Smooth muscle cell (in vitro differentiated cells): ENCODE measurements at regions not wholly inside any gene's neighbourhood (a gene's known extent, or its start where the extent isn't known, plus 50 kb on each side); places are given as distances from the start of the nearest gene placed in this dataset.
"Not testable (repeated sequence)": the region's sequence is repeated elsewhere in the genome, so short reads cannot be mapped to it uniquely, and the experiment has no call there.

Experiments
- DNase-seq: peaks from one replicate; lab custom pipeline; 2025; ENCODE audit not compliant: unreplicated experiment; lab: John Stamatoyannopoulos, UW
- H2AFZ ChIP-seq: fragments of 200-600 bp; sonication (generic); 2 replicates; pipeline ENCODE4 v1.6.0; 2016; ENCODE audit warnings: antibody characterized with exemption, low read depth, mild to moderate bottlenecking
- H3F3A ChIP-seq: fragments of 200-600 bp; sonication (generic); 2 replicates; pipeline ENCODE4 v1.6.0; 2017; ENCODE audit warnings: antibody characterized with exemption, low read depth
- H3K27ac ChIP-seq: fragments of 200-600 bp; sonication (generic); 2 replicates; pipeline ENCODE4 v1.5.1; 2016; ENCODE audit warnings: low read depth, mild to moderate bottlenecking
- H3K27me3 ChIP-seq: fragments of 200-600 bp; sonication (generic); 2 replicates; pipeline ENCODE4 v1.6.1; 2016; ENCODE audit warnings: low read depth, mild to moderate bottlenecking
- H3K36me3 ChIP-seq: fragments of 200-600 bp; sonication (generic); 2 replicates; pipeline ENCODE4 v1.5.1; 2016; ENCODE audit warnings: low read depth
- H3K4me1 ChIP-seq: fragments of 200-600 bp; sonication (generic); 2 replicates; pipeline ENCODE4 v1.5.1; 2016; ENCODE audit warnings: low read depth
- H3K4me2 ChIP-seq: fragments of 200-600 bp; sonication (generic); 2 replicates; pipeline ENCODE4 v1.6.0; 2016; ENCODE audit warnings: mild to moderate bottlenecking
- H3K4me3 ChIP-seq: fragments of 200-600 bp; sonication (generic); 2 replicates; pipeline ENCODE4 v1.5.1; 2016; ENCODE audit warnings: mild to moderate bottlenecking
- H3K79me2 ChIP-seq: fragments of 200-600 bp; sonication (generic); 2 replicates; pipeline ENCODE4 v1.6.0; 2016; ENCODE audit warnings: low read depth, mild to moderate bottlenecking
- H3K9ac ChIP-seq: fragments of 200-600 bp; sonication (generic); 2 replicates; pipeline ENCODE4 v1.6.0; 2016; ENCODE audit warnings: low read depth
- H3K9me3 ChIP-seq: fragments of 200-600 bp; sonication (generic); replicated peaks from 2 replicates; pipeline ENCODE4 v1.5.1; 2016; ENCODE audit warnings: low read depth
- H4K20me1 ChIP-seq: fragments of 200-600 bp; sonication (generic); 2 replicates; pipeline ENCODE4 v1.6.0; 2016; ENCODE audit warnings: low read depth
- WGBS: methylation state at CpG from one replicate; pipeline ENCODE4 v1.1.7; 2016; ENCODE audit warnings: low lambda C conversion rate; 5-methylcytosine and 5-hydroxymethylcytosine counted together
- TF ChIP-seq, protein P1 (sequence below): fragments of 200-600 bp; sonication (generic); IDR thresholded peaks from 2 replicates; pipeline ENCODE4 v1.5.1; 2017; ENCODE audit warnings: borderline replicate concordance, mild to moderate bottlenecking, antibody characterized with exemption; ENCODE audit not compliant: insufficient read depth, poor library complexity, severe bottlenecking

DNA sequence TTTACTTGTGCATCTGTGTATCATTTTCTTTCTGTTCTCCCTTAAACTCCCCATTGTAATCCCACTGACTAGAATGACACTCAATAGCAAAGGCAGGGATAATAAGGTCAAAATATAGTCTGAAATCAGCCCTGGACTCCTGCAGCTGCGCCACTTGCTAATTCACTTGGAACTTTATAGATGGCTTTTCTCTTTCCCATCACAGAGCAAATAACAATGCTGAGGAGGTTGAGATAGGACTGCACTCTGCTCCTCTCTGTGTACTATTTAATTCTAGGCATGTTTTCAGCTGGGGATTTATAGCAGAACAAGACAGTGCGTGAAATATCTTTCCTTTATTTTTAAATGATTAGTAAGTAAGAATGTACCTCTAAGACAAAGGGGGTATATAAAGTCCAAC is 324.2 kb downstream of the LNPK start:
- Histone ChIP-seq H3K36me3 (no peaks in the 10 kb centered on the region), H3K79me2 (no peaks in the 10 kb centered on the region)
- 98% methylated on average over 2 of the region's 2 CpGs for WGBS

DNA sequence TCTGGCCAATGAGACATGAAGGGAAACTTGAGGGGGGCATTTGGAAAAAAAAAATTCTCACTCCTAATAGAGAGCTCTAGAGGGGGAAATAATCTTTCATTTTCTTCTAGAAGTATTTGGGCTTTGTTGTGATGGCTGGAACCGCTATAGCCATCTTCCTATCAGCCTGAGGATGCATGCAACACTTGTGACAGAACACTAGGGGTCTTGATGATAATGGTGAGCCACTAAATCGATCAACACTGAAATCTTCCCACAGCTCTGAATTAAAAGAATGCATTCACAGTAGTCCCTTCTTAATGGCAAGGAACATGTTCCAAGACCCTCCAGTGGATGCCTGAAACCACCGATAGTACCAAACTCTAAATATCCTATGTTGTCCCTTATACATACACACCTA is 325.3 kb downstream of the LNPK start:
- H3K4me3 ChIP-seq, result no peak overlapping the region
- no peaks in the 10 kb centered on the region for H3F3A ChIP-seq
- TF ChIP-seq, protein P1, sequence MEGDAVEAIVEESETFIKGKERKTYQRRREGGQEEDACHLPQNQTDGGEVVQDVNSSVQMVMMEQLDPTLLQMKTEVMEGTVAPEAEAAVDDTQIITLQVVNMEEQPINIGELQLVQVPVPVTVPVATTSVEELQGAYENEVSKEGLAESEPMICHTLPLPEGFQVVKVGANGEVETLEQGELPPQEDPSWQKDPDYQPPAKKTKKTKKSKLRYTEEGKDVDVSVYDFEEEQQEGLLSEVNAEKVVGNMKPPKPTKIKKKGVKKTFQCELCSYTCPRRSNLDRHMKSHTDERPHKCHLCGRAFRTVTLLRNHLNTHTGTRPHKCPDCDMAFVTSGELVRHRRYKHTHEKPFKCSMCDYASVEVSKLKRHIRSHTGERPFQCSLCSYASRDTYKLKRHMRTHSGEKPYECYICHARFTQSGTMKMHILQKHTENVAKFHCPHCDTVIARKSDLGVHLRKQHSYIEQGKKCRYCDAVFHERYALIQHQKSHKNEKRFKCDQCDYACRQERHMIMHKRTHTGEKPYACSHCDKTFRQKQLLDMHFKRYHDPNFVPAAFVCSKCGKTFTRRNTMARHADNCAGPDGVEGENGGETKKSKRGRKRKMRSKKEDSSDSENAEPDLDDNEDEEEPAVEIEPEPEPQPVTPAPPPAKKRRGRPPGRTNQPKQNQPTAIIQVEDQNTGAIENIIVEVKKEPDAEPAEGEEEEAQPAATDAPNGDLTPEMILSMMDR, result no peak
- no peaks in the 10 kb centered on the region for H3K9me3 ChIP-seq
- H3K79me2 ChIP-seq, result no peaks in the 10 kb centered on the region
- H3K9ac ChIP-seq, result no peak overlapping the region
- H3K4me2 ChIP-seq, result no peak overlapping the region
- no peaks in the 10 kb centered on the region for H3K4me1 ChIP-seq
- H3K36me3 ChIP-seq, result no peaks in the 10 kb centered on the region
- no peak for DNase-seq
- H4K20me1 ChIP-seq, result no peaks in the 10 kb centered on the region
- 80% methylated on average over 3 of the region's 3 CpGs for WGBS
- no peaks in the 10 kb centered on the region for H3K27me3 ChIP-seq
- no peak overlapping the region for H2AFZ ChIP-seq
- no peak overlapping the region for H3K27ac ChIP-seq

More for the DNA sequence above, 324.2 kb downstream of the LNPK start:
- H2AFZ ChIP-seq, result no peak overlapping the region
- H3K27me3 ChIP-seq, result no peaks in the 10 kb centered on the region
- no peaks in the 10 kb centered on the region for H3K4me1 ChIP-seq
- no peak overlapping the region for H3K27ac ChIP-seq
- DNase-seq, result no peak
- no peak overlapping the region for H3K9ac ChIP-seq
- no peaks in the 10 kb centered on the region for H3K9me3 ChIP-seq
- no peak overlapping the region for H3K4me2 ChIP-seq
- no peak overlapping the region for H3K4me3 ChIP-seq
- H3F3A ChIP-seq, result no peaks in the 10 kb centered on the region
- TF ChIP-seq, protein P1, result no peak
- no peaks in the 10 kb centered on the region for H4K20me1 ChIP-seq

DNA sequence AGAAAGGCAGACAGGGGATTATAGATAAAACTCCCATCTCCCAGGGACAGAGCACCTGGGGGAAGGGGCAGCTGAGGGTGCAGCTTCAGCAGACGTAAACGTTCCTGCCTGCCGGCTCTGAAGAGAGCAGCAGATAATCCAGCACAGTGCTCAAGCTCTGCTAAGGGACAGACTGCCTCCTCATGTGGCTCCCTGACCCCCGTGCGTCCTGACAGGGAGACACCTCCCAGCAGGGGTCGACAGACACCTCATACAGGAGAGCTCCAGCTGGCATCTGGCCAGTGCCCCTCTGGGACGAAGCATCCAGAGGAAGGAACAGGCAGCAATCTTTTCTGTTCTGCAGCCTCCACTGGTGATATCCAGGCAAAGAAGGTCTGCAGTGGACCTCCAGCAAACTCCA is 333.3 kb downstream of the LNPK start:
- H4K20me1 ChIP-seq, H3F3A ChIP-seq, H3K4me2 ChIP-seq, DNase-seq, H3K9ac ChIP-seq, H3K27me3 ChIP-seq, H3K79me2 ChIP-seq, H3K4me1 ChIP-seq, H3K36me3 ChIP-seq, H2AFZ ChIP-seq, H3K27ac ChIP-seq, H3K4me3 ChIP-seq, H3K9me3 ChIP-seq: not testable (repeated sequence)
- 79% methylated on average over 7 of the region's 7 CpGs for WGBS

DNA sequence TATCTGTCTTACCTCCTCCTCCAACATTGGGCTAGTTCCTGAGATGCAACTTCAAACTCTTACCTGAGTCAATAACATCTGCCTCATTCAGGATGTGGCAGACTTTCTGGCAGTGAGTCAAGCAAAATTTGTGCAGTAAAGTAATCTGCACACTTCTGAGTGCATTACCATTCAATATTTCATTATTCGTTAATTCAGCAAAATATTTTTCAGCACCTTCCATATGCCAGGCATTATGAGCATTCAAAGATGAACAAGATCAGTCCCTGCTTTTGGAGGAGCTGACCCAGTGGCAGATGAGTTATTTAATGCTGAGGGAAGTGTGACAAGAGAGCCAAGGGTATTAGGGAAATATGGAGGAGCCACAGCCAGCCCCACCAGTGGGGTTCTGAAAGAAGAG is 339.7 kb downstream of the LNPK start:
- DNase-seq, result no peak
- Histone ChIP-seq H3K9me3 (no peaks in the 10 kb centered on the region), H3K4me2 (no peak overlapping the region), H4K20me1 (no peaks in the 10 kb centered on the region), H3F3A (no peaks in the 10 kb centered on the region), H3K4me3 (no peak overlapping the region), H3K9ac (no peak overlapping the region), H3K79me2 (no peaks in the 10 kb centered on the region), H3K36me3 (no peaks in the 10 kb centered on the region), H2AFZ (no peak overlapping the region), H3K27me3 (no peaks in the 10 kb centered on the region), H3K4me1 (no peaks in the 10 kb centered on the region), H3K27ac (no peak overlapping the region)
- 94% methylated on average over 1 of the region's 1 CpG for WGBS
- TF ChIP-seq, protein P1, result no peak
